Skin of body (tissue), 1 donor: ENCODE measurements at regions not wholly inside any gene's neighbourhood (a gene's known extent, or its start where the extent isn't known, plus 50 kb on each side); places are given as distances from the start of the nearest gene placed in this dataset.

Experiments
- DNase-seq: peaks from one replicate; lab custom pipeline; 2025; lab: John Stamatoyannopoulos, UW

DNA sequence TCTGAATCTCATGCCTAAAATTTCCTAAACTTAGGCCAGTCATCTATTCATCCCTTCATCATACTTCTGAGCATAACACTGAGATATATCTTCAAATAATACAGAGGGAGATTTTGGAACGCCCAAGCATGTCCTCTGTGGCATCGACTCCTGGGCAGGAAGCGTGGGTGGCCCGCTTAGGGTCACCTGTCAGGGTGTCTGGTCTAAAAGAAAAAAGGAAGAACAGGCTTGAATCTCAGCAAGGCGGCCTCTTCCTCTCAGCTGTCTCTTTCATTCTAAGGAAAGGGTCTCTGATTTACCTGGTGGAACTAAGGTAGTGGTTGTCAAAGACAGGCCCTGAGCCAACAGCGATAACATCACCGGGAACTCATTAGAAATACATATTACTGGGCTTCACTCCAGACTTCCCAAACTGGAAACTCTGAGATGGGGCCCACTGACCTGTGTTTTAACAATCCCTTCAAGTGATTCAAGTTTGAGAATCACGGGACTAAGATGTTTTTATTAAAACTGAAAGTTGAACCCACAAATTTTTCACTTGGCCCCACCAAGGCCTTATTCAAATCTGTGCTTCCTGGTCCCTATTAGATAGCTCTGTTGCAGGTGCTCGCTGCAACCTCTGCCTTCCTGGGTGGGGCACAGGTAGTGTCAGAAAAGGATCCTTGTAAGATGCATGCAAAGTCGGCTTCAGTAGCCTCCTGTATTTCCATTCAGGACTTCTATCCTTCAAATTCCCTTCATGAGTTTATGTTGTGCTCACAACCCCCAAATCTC is 162.3 kb upstream of the CCDC68 start:
- no peak for DNase-seq

GRCh38 chr18:55120896-55121295 is 161.6 kb upstream of the CCDC68 start:
- DNase-seq = no peak

- no peak for DNase-seq
Observed at GRCh38 chr18:55119434-55119833, 160.2 kb upstream of the CCDC68 start.

GRCh38 chr18:55119016-55119415 is 159.8 kb upstream of the CCDC68 start:
- no peak for DNase-seq

- no peak for DNase-seq
Observed at GRCh38 chr18:55116863-55117262, 157.6 kb upstream of the CCDC68 start.

DNA sequence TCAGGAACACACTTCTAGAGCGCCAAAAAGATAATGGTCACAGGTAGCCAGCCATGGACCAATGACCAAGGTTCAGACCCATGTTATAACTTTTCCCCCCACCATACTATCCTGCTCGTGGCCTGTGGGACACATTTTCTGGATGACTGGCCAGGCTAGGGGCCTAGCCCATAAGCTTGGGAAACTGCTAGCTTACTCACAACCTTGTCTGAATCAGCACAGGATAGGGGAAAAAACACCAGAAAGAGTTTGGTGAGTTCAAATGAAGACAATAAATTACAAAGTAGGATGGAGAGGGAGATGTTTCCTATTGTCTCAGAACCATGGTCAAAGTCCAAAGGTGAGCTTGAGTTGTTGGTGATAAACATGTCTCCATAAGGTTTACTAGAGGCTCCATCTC is 156.3 kb upstream of the CCDC68 start:
- no peak for DNase-seq

DNA sequence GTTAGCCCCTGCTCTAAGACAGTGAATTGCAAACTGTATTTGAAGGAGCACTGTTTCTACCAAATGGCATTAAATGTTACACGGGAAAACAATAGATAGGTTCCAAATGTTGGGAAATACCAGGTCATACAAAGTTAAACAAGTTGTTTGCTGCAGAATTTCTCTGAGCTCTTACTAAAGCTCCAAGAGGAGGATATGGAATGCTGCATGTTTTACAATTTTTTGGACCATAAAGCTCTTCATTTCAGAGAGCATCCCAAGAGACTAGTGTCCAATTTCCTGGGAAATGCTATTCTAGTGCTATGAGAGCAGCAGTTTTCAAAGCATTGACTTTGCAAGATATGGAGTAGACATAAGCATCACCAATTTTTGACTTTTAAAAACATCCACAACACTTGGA is 155.6 kb upstream of the CCDC68 start:
- peak; percentile 60 for DNase-seq

DNA sequence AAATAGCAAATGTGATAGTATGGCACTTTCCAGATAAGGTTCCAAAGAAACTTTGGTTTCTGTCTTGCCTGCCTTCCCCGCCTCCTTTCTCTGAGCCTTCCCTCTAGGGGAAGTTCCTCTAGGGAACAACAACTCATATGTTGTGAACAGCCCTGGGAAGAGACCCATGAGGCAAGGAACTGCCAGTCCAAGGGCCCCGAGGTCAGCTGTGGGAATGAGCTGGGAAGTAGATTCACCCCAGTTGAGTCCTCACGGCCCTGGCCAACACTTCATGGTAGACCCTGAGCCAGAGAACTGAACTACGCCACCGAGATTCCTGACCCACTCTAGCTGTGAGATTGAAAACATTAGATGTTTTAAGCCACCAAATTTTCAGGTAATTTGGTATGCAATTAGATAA is 154.5 kb upstream of the CCDC68 start:
- no peak for DNase-seq

DNA sequence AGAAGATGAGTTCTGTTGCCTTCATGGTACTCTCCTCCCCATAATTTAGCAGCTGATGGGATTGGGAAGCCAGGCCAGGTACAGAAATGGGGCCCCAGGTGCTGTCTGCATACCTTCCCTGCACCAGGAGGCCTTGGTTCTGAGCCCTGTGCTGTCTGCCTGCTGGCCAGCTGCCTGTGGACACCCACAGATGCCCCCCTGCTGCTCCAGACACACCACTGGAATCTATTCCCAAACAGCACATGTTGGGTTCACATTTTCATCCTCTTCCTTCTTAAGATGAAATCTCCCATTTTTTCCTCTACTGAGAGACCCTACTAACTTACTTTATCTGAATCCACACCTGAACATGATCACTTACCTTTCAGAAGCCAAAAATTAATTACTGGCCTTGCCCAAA is 152.0 kb upstream of the CCDC68 start:
- DNase-seq = no peak

DNA sequence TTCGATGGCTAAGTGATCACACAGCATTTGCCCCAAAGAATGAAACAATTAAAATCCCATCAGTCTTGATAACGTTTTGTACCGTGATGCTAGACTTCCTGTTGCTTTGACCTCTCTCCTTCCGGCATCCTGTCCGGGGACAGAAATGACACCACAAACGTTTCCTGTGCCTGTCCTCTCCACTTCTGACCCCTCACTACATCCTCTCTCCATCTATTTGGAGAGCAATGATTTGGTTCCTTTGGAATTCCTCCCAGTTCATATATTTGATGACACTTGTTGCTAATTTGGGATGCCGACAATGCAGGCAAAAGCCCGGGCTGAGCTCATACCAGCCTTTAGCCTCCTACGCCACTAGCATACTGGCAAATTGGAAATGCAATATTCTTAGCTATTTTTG is 151.2 kb upstream of the CCDC68 start:
- DNase-seq = peak; percentile 56

GRCh38 chr18:55109818-55110414 is 150.7 kb upstream of the CCDC68 start:
- DNase-seq = no peak

DNA sequence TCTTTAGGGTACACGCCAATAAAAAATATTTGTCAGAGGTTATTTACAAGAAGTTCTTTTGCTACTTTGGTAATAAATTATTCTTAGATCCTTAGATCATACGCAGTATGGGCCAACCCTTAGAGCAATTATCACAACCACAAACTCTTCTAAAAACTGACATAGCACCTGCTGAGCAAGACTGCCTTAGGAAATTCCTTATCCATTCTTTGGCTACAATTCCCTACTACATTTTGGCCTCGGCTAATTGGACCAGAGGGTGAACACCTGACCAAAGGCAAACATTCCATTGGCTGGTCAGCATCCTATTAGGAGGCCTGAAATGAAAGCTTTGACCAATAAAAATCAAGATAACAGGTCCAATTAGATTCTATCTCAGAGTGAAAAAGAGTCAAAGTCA is 147.6 kb upstream of the CCDC68 start:
- no peak for DNase-seq

GRCh38 chr18:55106466-55106865 is 147.2 kb upstream of the CCDC68 start:
- DNase-seq = no peak

DNA sequence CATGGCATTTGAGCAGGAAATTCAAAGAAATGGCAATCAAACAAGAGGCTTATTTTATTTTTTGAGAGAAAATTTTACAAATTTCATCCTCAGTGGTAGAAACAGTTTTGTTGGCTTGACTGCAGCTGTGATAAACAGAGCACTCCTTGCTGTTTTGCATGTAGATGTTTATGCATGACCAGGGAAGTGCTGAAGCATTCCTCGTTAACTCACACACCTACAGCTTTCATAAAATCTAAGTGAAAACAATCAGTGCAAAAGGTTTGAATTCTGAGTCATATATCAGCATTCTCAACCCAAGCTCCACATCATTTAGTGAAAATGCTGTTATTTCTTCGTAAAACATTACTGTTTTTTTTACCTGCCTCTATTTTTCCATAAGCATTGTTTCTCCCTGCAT is 146.6 kb upstream of the CCDC68 start:
- no peak for DNase-seq

- no peak for DNase-seq
Observed at GRCh38 chr18:55102958-55103456, 143.7 kb upstream of the CCDC68 start.

- no peak for DNase-seq
Observed at GRCh38 chr18:55102501-55102900, 143.2 kb upstream of the CCDC68 start.

DNA sequence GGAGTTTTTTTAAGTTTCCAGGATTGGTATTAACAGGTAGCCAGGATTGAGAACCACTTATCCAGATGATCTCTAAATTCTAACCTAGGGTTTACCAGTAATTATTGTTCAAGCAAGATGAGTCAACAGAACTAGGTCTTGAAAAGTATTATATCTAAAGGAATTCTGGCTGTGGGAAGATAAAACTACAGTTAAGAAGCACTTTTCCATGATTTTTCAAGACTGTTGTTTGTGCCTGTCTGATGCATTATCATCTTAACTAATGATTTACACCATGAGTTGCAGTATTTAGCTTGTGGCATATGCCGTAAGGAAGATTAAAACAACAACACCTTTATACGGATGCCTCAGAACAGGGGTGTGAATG is 142.2 kb upstream of the CCDC68 start:
- no peak for DNase-seq

DNA sequence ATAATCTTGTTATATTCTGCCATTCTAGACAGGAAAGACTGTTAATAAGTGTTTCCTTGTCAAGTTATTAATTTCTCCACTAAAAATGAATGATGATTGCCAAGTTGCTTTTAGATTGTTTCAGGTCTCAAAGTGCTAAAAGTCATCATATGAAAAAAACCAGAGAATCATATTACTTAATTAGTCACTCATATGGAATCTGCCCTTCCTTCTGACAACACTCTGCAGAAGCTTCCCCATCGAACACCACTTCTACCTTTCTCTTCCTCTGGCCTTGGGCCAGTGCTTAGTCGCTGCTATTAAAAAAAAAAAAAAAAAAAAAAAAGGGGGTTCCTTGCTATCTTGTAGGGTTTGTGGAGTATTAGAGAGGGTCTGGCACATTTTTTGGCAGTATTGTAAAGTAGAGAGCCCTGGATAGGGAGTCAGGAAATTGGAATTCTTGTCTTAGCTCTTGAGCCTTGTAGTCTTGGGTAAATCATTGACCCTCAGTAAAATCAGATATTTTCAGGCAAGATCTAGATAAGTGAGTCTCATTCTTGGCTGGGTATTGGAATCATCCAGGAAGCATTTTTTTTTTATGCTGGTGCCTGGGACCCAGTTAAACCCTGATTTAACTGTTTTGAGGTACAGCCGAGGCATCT is 141.7 kb upstream of the CCDC68 start:
- no peak for DNase-seq

- DNase-seq = peak; percentile 81
Observed at GRCh38 chr18:55097456-55098170, 138.4 kb upstream of the CCDC68 start.

DNA sequence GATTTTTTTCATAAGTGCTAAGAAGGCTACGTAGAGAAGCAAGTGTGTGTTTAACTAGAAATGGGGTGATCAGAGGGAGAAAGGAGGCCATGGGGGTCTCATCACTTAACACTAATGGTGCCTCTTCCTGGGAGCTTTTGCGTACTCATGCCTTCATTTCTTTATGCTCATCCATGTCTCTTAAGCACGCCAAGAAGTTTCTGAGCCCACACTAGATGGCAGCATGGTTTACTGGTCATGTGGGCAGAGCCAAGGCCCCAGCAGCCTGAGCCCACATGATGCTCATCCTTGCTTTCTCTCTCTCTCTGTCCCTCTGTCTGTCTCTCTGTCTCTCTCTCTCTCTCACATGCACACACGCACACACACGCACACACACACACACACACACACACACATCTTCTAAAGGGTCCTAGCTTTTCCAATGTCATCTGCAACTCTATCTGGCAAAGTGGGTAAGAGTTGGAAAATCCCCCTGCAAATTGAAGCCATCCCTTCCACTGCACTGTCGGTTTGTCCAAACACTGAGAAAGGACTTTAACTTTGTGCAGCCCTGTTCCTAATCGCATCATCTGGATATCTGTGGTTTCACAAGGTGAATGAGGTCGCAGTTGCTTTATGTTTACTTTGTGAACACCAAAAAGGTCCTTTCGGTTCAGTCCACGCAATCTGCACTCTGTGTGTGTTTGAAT is 137.1 kb upstream of the CCDC68 start:
- peak; percentile 59 for DNase-seq

DNA sequence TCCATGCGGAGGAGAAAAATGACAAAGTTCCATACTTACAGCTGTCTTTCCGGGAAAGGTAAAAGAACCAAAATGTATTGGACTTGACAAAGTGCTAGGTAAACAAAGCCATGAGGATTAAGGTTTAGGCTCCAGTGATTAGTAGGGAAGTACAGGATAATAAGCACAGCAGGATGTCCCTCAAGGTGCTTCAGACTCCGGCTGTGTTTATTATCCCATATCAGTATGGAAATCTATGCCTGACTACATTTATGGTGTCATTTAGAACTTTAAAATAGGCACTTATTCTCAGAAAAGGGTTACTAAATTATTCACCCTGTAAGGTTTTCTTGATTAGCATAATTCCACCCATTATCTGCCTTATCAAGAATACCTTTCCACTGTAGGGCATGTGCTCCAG is 136.3 kb upstream of the CCDC68 start:
- no peak for DNase-seq

- no peak for DNase-seq
Observed at GRCh38 chr18:55093808-55094207, 134.5 kb upstream of the CCDC68 start.
